ENCODE measurements at regions not wholly inside any gene's neighbourhood (a gene's known extent, or its start where the extent isn't known, plus 50 kb on each side); places are given as distances from the start of the nearest gene placed in this dataset.

GRCh38 chr3:180835501-180835900, 77.0 kb upstream of the FXR1 start:
- TF ChIP-seq CTCF (IDR thresholded peaks at IDR 0.05) (no peak), EP300 (IDR thresholded peaks at IDR 0.05) (no peak)
